ENCODE measurements at regions not wholly inside any gene's neighbourhood (a gene's known extent, or its start where the extent isn't known, plus 50 kb on each side); places are given as distances from the start of the nearest gene placed in this dataset.

DNA sequence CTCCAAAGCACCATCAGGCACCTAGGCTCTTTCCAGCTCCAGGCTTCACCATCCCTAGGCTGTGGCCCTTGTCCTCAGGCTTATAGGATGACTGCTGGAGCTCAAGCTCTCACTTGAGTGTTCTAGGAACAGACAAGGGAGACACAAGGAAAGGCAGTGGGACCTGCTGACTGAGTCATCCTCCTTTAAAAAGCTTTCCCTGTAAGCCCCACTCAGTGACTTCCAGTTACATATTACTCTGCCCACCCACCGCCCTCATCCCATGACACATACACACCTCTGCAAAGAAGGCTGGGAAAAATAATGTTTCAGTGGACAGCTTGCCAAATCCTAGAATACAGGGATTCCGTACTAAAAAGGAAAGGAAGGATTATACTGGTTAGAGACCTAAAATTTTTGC, 154.2 kb upstream of the ZNF366 start:
- H3K4me3 Mint-ChIP-seq, result no peak overlapping the region
- H3K4me1 Mint-ChIP-seq, result peaks cover 25% of the 10 kb centered on the region
- TF ChIP-seq STAT1 (IDR thresholded peaks at IDR 0.05; ENCODE audit: unreplicated experiment) (no peak), CREB1 (CRISPR knock-in tag; IDR thresholded peaks at IDR 0.05; ENCODE audit: low read depth) (no peak), ZNF331 (CRISPR knock-in tag; IDR thresholded peaks at IDR 0.05; ENCODE audit: low read depth) (no peak)
- TF ChIP-seq, protein P1, sequence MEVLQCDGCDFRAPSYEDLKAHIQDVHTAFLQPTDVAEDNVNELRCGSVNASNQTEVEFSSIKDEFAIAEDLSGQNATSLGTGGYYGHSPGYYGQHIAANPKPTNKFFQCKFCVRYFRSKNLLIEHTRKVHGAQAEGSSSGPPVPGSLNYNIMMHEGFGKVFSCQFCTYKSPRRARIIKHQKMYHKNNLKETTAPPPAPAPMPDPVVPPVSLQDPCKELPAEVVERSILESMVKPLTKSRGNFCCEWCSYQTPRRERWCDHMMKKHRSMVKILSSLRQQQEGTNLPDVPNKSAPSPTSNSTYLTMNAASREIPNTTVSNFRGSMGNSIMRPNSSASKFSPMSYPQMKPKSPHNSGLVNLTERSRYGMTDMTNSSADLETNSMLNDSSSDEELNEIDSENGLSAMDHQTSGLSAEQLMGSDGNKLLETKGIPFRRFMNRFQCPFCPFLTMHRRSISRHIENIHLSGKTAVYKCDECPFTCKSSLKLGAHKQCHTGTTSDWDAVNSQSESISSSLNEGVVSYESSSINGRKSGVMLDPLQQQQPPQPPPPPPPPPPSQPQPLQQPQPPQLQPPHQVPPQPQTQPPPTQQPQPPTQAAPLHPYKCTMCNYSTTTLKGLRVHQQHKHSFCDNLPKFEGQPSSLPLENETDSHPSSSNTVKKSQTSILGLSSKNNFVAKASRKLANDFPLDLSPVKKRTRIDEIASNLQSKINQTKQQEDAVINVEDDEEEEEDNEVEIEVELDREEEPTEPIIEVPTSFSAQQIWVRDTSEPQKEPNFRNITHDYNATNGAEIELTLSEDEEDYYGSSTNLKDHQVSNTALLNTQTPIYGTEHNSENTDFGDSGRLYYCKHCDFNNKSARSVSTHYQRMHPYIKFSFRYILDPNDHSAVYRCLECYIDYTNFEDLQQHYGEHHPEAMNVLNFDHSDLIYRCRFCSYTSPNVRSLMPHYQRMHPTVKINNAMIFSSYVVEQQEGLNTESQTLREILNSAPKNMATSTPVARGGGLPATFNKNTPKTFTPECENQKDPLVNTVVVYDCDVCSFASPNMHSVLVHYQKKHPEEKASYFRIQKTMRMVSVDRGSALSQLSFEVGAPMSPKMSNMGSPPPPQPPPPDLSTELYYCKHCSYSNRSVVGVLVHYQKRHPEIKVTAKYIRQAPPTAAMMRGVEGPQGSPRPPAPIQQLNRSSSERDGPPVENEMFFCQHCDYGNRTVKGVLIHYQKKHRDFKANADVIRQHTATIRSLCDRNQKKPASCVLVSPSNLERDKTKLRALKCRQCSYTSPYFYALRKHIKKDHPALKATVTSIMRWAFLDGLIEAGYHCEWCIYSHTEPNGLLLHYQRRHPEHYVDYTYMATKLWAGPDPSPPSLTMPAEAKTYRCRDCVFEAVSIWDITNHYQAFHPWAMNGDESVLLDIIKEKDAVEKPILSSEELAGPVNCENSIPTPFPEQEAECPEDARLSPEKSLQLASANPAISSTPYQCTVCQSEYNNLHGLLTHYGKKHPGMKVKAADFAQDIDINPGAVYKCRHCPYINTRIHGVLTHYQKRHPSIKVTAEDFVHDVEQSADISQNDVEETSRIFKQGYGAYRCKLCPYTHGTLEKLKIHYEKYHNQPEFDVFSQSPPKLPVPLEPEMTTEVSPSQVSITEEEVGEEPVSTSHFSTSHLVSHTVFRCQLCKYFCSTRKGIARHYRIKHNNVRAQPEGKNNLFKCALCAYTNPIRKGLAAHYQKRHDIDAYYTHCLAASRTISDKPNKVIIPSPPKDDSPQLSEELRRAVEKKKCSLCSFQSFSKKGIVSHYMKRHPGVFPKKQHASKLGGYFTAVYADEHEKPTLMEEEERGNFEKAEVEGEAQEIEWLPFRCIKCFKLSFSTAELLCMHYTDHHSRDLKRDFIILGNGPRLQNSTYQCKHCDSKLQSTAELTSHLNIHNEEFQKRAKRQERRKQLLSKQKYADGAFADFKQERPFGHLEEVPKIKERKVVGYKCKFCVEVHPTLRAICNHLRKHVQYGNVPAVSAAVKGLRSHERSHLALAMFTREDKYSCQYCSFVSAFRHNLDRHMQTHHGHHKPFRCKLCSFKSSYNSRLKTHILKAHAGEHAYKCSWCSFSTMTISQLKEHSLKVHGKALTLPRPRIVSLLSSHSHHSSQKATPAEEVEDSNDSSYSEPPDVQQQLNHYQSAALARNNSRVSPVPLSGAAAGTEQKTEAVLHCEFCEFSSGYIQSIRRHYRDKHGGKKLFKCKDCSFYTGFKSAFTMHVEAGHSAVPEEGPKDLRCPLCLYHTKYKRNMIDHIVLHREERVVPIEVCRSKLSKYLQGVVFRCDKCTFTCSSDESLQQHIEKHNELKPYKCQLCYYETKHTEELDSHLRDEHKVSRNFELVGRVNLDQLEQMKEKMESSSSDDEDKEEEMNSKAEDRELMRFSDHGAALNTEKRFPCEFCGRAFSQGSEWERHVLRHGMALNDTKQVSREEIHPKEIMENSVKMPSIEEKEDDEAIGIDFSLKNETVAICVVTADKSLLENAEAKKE (CRISPR knock-in tag; IDR thresholded peaks at IDR 0.05), result no peak
- TF ChIP-seq, protein P2, sequence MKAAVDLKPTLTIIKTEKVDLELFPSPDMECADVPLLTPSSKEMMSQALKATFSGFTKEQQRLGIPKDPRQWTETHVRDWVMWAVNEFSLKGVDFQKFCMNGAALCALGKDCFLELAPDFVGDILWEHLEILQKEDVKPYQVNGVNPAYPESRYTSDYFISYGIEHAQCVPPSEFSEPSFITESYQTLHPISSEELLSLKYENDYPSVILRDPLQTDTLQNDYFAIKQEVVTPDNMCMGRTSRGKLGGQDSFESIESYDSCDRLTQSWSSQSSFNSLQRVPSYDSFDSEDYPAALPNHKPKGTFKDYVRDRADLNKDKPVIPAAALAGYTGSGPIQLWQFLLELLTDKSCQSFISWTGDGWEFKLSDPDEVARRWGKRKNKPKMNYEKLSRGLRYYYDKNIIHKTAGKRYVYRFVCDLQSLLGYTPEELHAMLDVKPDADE (IDR thresholded peaks at IDR 0.05), result no peak
- Histone ChIP-seq H3K9me2 (ENCODE audit: insufficient read depth) (peaks cover 6% of the 10 kb centered on the region; the same call in 1 of the 2 replicates), H3K36me3 (ENCODE audit: insufficient read depth) (no peaks in the 10 kb centered on the region), H3K27me3 (ENCODE audit: insufficient read depth) (no peaks in the 10 kb centered on the region), H3K4me3 (no peak overlapping the region), H4K20me1 (replicated peaks; ENCODE audit: insufficient read depth) (no peaks in the 10 kb centered on the region), H3K4me1 (ENCODE audit: insufficient read depth) (peaks cover 16% of the 10 kb centered on the region), H3K27ac (ENCODE audit: low read depth) (no peak overlapping the region), H3K4me2 (no peak overlapping the region), H3K79me2 (replicated peaks; ENCODE audit: insufficient read depth) (no peaks in the 10 kb centered on the region), H3F3A (replicated peaks; ENCODE audit: low read depth) (no peaks in the 10 kb centered on the region), H2AFZ (no peak overlapping the region)
- DNase-seq (ENCODE audit: low spot score), result no peak
- no peak overlapping the region for H3K27ac Mint-ChIP-seq
- ATAC-seq, result no peak
- peaks cover 6% of the 10 kb centered on the region for H3K27me3 Mint-ChIP-seq (ENCODE audit: insufficient read depth, low read depth, poor library complexity)
- no peaks in the 10 kb centered on the region for H3K9me3 Mint-ChIP-seq
- no peaks in the 10 kb centered on the region for H3K36me3 Mint-ChIP-seq (ENCODE audit: low read depth)

GRCh38 chr5:72659726-72660125, 152.5 kb upstream of the ZNF366 start:
- Histone ChIP-seq H3K27ac (ENCODE audit: low read depth) (no peak overlapping the region), H3K79me2 (replicated peaks; ENCODE audit: insufficient read depth) (no peaks in the 10 kb centered on the region), H3K27me3 (ENCODE audit: insufficient read depth) (no peaks in the 10 kb centered on the region), H4K20me1 (replicated peaks; ENCODE audit: insufficient read depth) (no peaks in the 10 kb centered on the region), H3K4me3 (no peak overlapping the region), H3F3A (replicated peaks; ENCODE audit: low read depth) (no peaks in the 10 kb centered on the region), H3K4me1 (ENCODE audit: insufficient read depth) (peaks cover 16% of the 10 kb centered on the region), H3K9me2 (ENCODE audit: insufficient read depth) (peaks cover 6% of the 10 kb centered on the region; the same call in 1 of the 2 replicates), H3K4me2 (no peak overlapping the region), H3K36me3 (ENCODE audit: insufficient read depth) (no peaks in the 10 kb centered on the region), H2AFZ (no peak overlapping the region; the same call in 1 of the 2 replicates)
- Mint-ChIP-seq H3K4me1 (peaks cover 20% of the 10 kb centered on the region), H3K4me3 (no peak overlapping the region), H3K36me3 (ENCODE audit: low read depth) (no peaks in the 10 kb centered on the region), H3K27ac (no peak overlapping the region), H3K27me3 (ENCODE audit: insufficient read depth, low read depth, poor library complexity) (peaks cover 2% of the 10 kb centered on the region), H3K9me3 (no peaks in the 10 kb centered on the region)
- ATAC-seq (no peak), DNase-seq (ENCODE audit: low spot score) (no peak)
- TF ChIP-seq, protein P2 (IDR thresholded peaks at IDR 0.05), result no peak
